Mesenchymal stem cell (in vitro differentiated cells and primary cell): ENCODE measurements at regions not wholly inside any gene's neighbourhood (a gene's known extent, or its start where the extent isn't known, plus 50 kb on each side); places are given as distances from the start of the nearest gene placed in this dataset.

Source experiments
- DNase-seq: peaks from one replicate; pipeline ENCODE4 v3.0.0-alpha.2; 2013
- H2AFZ ChIP-seq: one replicate; pipeline ENCODE4 v1.6.1; 2013; ENCODE audit warnings: low read depth, mild to moderate bottlenecking, control low read depth, inconsistent platforms, low read length, moderate library complexity
- H2AK5ac ChIP-seq: 2 replicates; pipeline ENCODE4 v1.6.1; 2013; ENCODE audit warnings: low read length, moderate library complexity, mild to moderate bottlenecking, inconsistent platforms; ENCODE audit not compliant: severe bottlenecking
- H2BK120ac ChIP-seq: one replicate; pipeline ENCODE4 v1.6.1; 2013; ENCODE audit warnings: low read depth, mild to moderate bottlenecking, inconsistent platforms, low read length, moderate library complexity
- H2BK12ac ChIP-seq, 2 experiments: one replicate each; pipeline ENCODE4 v1.6.1; 2013; ENCODE audit warnings: inconsistent platforms in 2 of 2, low read length in 2 of 2, mild to moderate bottlenecking in 2 of 2, moderate library complexity in 2 of 2, control low read depth in 1 of 2
- H2BK15ac ChIP-seq: one replicate; pipeline ENCODE4 v1.6.1; 2013; ENCODE audit warnings: mild to moderate bottlenecking, low read depth, inconsistent platforms; ENCODE audit not compliant: poor library complexity, severe bottlenecking
- H2BK5ac ChIP-seq: 2 replicates; pipeline ENCODE4 v1.6.1; 2013; ENCODE audit warnings: low read depth, mild to moderate bottlenecking, low read length, control low read depth, inconsistent platforms; ENCODE audit not compliant: poor library complexity, severe bottlenecking
- H3K14ac ChIP-seq, 2 experiments: one replicate each; pipeline ENCODE4 v1.6.1; 2013; ENCODE audit warnings: inconsistent platforms in 2 of 2, low read length in 2 of 2, control low read depth in 1 of 2, mild to moderate bottlenecking in 1 of 2, moderate library complexity in 1 of 2
- H3K18ac ChIP-seq, 2 experiments: one replicate each; pipeline ENCODE4 v1.6.1; 2013; ENCODE audit warnings: inconsistent platforms in 2 of 2, low read length in 2 of 2, control low read depth in 1 of 2, low read depth in 1 of 2, mild to moderate bottlenecking in 1 of 2
- H3K23ac ChIP-seq, 2 experiments: one replicate each; pipeline ENCODE4 v1.6.1; 2013; ENCODE audit warnings: inconsistent platforms in 2 of 2, low read length in 2 of 2, mild to moderate bottlenecking in 2 of 2, moderate library complexity in 2 of 2, control low read depth in 1 of 2
- H3K27ac ChIP-seq: 2 replicates; pipeline ENCODE4 v1.5.1; 2013; ENCODE audit warnings: mild to moderate bottlenecking, moderate library complexity, low read length, control low read depth, inconsistent platforms; ENCODE audit not compliant: poor library complexity, severe bottlenecking
- H3K27me3 ChIP-seq, 2 experiments: 2 replicates each; pipeline versions ENCODE4 v1.6.1 to v1.7.0; 2013; ENCODE audit warnings: low read length in 2 of 2, mild to moderate bottlenecking in 2 of 2, moderate library complexity in 2 of 2, control low read depth in 1 of 2, inconsistent platforms in 1 of 2; ENCODE audit not compliant: control insufficient read depth in 1 of 2, insufficient read depth in 1 of 2
- H3K36me3 ChIP-seq, 2 experiments: 2 replicates each; pipeline versions ENCODE4 v1.6.1 to v1.7.0; 2013; ENCODE audit warnings: low read length in 2 of 2, control low read depth in 1 of 2, inconsistent platforms in 1 of 2, low read depth in 1 of 2, mild to moderate bottlenecking in 1 of 2; ENCODE audit not compliant: insufficient read depth in 2 of 2, control insufficient read depth in 1 of 2
- H3K4ac ChIP-seq, 2 experiments: one replicate each; pipeline ENCODE4 v1.6.1; 2013; ENCODE audit warnings: inconsistent platforms in 2 of 2, low read length in 2 of 2, mild to moderate bottlenecking in 2 of 2, moderate library complexity in 2 of 2, control low read depth in 1 of 2, low read depth in 1 of 2
- H3K4me1 ChIP-seq: 2 replicates; pipeline ENCODE4 v1.6.1; 2013; ENCODE audit warnings: low read depth, low read length, control low read depth; ENCODE audit not compliant: control insufficient read depth, insufficient read depth
- H3K4me2 ChIP-seq: 2 replicates; pipeline ENCODE4 v1.6.1; 2013; ENCODE audit warnings: low read length, mild to moderate bottlenecking, inconsistent platforms; ENCODE audit not compliant: poor library complexity, severe bottlenecking
- H3K4me3 ChIP-seq, 2 experiments: 2 replicates each; pipeline versions ENCODE4 v1.5.1 to v1.7.0; 2013; ENCODE audit warnings: low read length in 2 of 2, mild to moderate bottlenecking in 2 of 2, control low read depth in 1 of 2, low read depth in 1 of 2; ENCODE audit not compliant: insufficient read depth in 1 of 2
- H3K79me1 ChIP-seq: replicated peaks from 2 replicates; pipeline ENCODE4 v1.6.1; 2013; ENCODE audit warnings: mild to moderate bottlenecking, control low read depth, low read length, inconsistent platforms; ENCODE audit not compliant: poor library complexity, severe bottlenecking
- H3K9ac ChIP-seq: 2 replicates; pipeline ENCODE4 v1.7.0; 2013; ENCODE audit warnings: mild to moderate bottlenecking, low read length, moderate library complexity
- H3K9me3 ChIP-seq: 2 replicates; pipeline ENCODE4 v1.7.0; 2013; ENCODE audit warnings: mild to moderate bottlenecking, low read length; ENCODE audit not compliant: control insufficient read depth
- H4K8ac ChIP-seq: one replicate; pipeline ENCODE4 v1.6.1; 2013; ENCODE audit warnings: inconsistent platforms, mild to moderate bottlenecking, low read length, moderate library complexity
- H4K91ac ChIP-seq: one replicate; pipeline ENCODE4 v1.6.1; 2013; ENCODE audit warnings: mild to moderate bottlenecking, low read length, inconsistent platforms
- WGBS: methylation state at CpG from one replicate; pipeline ENCODE4 v1.1.7; 2013; ENCODE audit warnings: mixed read lengths; 5-methylcytosine and 5-hydroxymethylcytosine counted together

DNA sequence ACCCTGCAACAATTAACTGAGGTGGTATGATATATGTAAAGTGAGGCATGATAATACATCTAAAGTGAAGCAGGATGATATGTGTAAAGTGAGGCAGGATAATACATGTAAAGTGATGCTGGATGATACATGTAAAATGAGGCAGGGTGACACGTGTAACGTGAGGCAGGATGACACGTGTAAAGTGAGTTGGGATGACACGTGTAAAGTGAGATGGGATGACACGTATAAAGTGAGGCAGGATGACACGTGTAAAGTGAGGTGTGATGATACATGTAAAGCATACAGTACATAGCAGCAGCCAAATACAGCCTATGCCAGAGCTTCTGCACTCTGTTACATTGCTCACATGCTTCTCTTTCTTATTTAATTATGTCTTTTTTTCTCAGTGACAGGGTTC lies 184.4 kb upstream of the FOXF1 start:
- no peak overlapping the region for H3K4ac ChIP-seq

DNA sequence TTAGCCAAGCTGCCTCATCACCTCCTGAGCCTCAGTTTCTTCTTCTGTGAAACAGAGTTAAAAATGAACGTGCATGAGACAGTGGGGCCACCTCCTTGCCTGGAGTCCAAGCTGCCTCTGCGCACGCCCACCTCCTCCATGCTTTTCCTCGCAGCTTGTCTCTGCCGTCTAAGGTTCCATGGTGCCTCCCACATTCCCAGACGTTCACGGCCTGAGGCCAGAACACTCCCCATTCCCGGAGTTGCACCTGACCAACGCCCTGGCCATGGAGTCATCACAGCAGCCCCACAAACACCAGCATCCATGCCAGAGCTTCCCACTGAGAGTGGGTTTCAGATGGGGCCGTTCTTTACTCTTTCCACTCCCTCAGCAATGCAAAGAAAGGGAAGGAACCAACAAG lies 183.0 kb upstream of the FOXF1 start:
- no peak for DNase-seq
- no peak overlapping the region for H2AFZ ChIP-seq
- H3K4ac ChIP-seq = no peak overlapping the region
- H2BK120ac ChIP-seq = no peak overlapping the region
- H3K18ac ChIP-seq = peak overlapping the region in 1 of 2 experiments; percentile 29
- no peaks in the 10 kb centered on the region for H3K79me1 ChIP-seq
- H4K8ac ChIP-seq = peak overlapping the region; percentile 61
- H2BK15ac ChIP-seq = no peak overlapping the region
- H3K4me2 ChIP-seq = no peak overlapping the region
- H4K91ac ChIP-seq = no peak overlapping the region
- peaks cover 0 to 78% of the 10 kb centered on the region in 2 experiments for H3K27me3 ChIP-seq
- H3K14ac ChIP-seq = no peak overlapping the region
- no peak overlapping the region for H2AK5ac ChIP-seq
- H3K36me3 ChIP-seq = no peaks in the 10 kb centered on the region
- no peak overlapping the region for H3K23ac ChIP-seq
- H2BK5ac ChIP-seq = no peak overlapping the region
- no peak overlapping the region for H3K9ac ChIP-seq
- no peak overlapping the region for H3K4me3 ChIP-seq
- no peak overlapping the region for H3K27ac ChIP-seq
- peaks cover 10% of the 10 kb centered on the region for H3K9me3 ChIP-seq
- H2BK12ac ChIP-seq = no peak overlapping the region
- WGBS = 88% methylated on average over 10 of the region's 10 CpGs
- peaks cover 1% of the 10 kb centered on the region for H3K4me1 ChIP-seq

More for the DNA sequence above, 184.4 kb upstream of the FOXF1 start:
- H2BK120ac ChIP-seq = no peak overlapping the region
- no peak overlapping the region for H2AK5ac ChIP-seq
- peaks cover 1% of the 10 kb centered on the region for H3K4me1 ChIP-seq
- H3K9me3 ChIP-seq = peaks cover 10% of the 10 kb centered on the region
- WGBS = 97% methylated on average over 4 of the region's 6 CpGs
- no peak overlapping the region for H3K18ac ChIP-seq
- no peak overlapping the region for H3K27ac ChIP-seq
- H3K27me3 ChIP-seq = peaks cover 0 to 78% of the 10 kb centered on the region in 2 experiments
- no peak overlapping the region for H4K8ac ChIP-seq
- no peak for DNase-seq
- no peaks in the 10 kb centered on the region for H3K36me3 ChIP-seq
- H2BK12ac ChIP-seq = no peak overlapping the region
- H2BK5ac ChIP-seq = no peak overlapping the region
- no peak overlapping the region for H2BK15ac ChIP-seq
- H3K4me2 ChIP-seq = no peak overlapping the region
- no peak overlapping the region for H3K9ac ChIP-seq
- H4K91ac ChIP-seq = no peak overlapping the region
- H2AFZ ChIP-seq = no peak overlapping the region
- H3K23ac ChIP-seq = no peak overlapping the region
- no peaks in the 10 kb centered on the region for H3K79me1 ChIP-seq
- peak overlapping the region in 1 of 2 experiments; percentile 9 for H3K14ac ChIP-seq
- no peak overlapping the region for H3K4me3 ChIP-seq

GRCh38 chr16:86330906-86331305 lies 179.4 kb upstream of the FOXF1 start:
- Histone ChIP-seq H3K14ac (no peak overlapping the region), H2BK12ac (no peak overlapping the region), H3K4ac (peak overlapping the region in 1 of 2 experiments; percentile 21), H3K27ac (no peak overlapping the region), H3K4me1 (no peaks in the 10 kb centered on the region), H2BK15ac (no peak overlapping the region), H2BK120ac (no peak overlapping the region), H2BK5ac (no peak overlapping the region), H3K36me3 (no peaks in the 10 kb centered on the region), H3K4me3 (no peak overlapping the region), H3K23ac (no peak overlapping the region), H2AFZ (no peak overlapping the region), H3K9me3 (peaks cover 2% of the 10 kb centered on the region), H3K4me2 (no peak overlapping the region), H4K91ac (no peak overlapping the region), H2AK5ac (no peak overlapping the region), H4K8ac (no peak overlapping the region), H3K9ac (no peak overlapping the region), H3K79me1 (no peaks in the 10 kb centered on the region), H3K18ac (no peak overlapping the region), H3K27me3 (peaks cover 4 to 82% of the 10 kb centered on the region in 2 experiments)
- 83% methylated on average over 14 of the region's 14 CpGs for WGBS
- DNase-seq = no peak

DNA sequence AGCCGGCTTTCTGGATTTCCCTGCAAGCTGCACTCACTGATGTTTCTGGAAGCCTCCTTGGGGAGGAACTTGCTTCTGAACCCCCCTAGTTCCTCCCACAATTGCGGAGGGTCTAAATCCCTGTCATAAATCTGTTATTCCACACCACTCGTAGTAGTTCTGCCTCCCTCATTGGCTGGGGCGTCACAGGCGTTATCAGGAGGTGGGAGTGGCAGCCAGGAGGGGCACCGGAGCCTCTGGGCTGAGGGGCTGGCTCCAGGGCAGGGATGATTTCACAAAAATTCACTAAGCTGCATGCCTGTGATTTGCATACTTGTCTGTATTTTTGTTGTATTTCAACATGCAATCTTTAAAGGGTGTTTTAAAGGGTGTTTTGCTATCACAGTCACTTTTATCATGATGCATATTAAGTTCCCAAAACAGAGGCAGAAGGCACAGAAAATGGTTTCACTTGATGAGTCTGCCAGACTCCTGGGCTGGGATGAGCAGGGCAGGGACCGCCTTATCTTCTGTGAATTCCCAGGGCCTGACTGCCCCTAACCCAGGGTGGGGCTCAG lies 176.2 kb upstream of the FOXF1 start:
- Histone ChIP-seq H2BK120ac (peak overlapping the region; percentile 57), H3K79me1 (no peaks in the 10 kb centered on the region), H3K4me3 (no peak overlapping the region), H3K9ac (no peak overlapping the region), H3K14ac (peak overlapping the region in 1 of 2 experiments; percentile 82), H3K36me3 (no peaks in the 10 kb centered on the region), H3K9me3 (no peaks in the 10 kb centered on the region), H3K27ac (no peak overlapping the region), H4K91ac (peak overlapping the region; percentile 60), H3K4ac (peak overlapping the region; percentile 61 to 91), H2BK15ac (peak overlapping the region; percentile 56), H2AFZ (no peak overlapping the region), H3K27me3 (peaks cover 4 to 68% of the 10 kb centered on the region in 2 experiments), H3K4me1 (no peaks in the 10 kb centered on the region), H4K8ac (peak overlapping the region; percentile 84), H3K23ac (no peak overlapping the region), H2AK5ac (no peak overlapping the region), H3K18ac (peak overlapping the region; percentile 69 to 71), H3K4me2 (no peak overlapping the region), H2BK12ac (peak overlapping the region; percentile 70 to 95), H2BK5ac (no peak overlapping the region)
- WGBS = 26% methylated on average over 7 of the region's 7 CpGs
- DNase-seq = no peak
